GM13976 (cell line): ENCODE measurements at regions not wholly inside any gene's neighbourhood (a gene's known extent, or its start where the extent isn't known, plus 50 kb on each side); places are given as distances from the start of the nearest gene placed in this dataset.
"Not testable (repeated sequence)": the region's sequence is repeated elsewhere in the genome, so short reads cannot be mapped to it uniquely, and the experiment has no call there.

Experiments
- DNase-seq: peaks from one replicate; pipeline ENCODE4 v3.0.0; 2012; ENCODE audit warnings: low spot score
- CTCF ChIP-seq: IDR thresholded peaks from 2 replicates; pipeline ENCODE4 v1.5.1; 2012; ENCODE audit warnings: borderline replicate concordance, mild to moderate bottlenecking; ENCODE audit not compliant: insufficient read depth; ENCODE audit errors: extremely low read depth, missing control alignments, control extremely low read depth
- in situ Hi-C: fragments of 300-500 bp; cut with MboI; formaldehyde crosslinking; loops from one replicate; pipeline ENCODE4 v1.12.0; 2022; ENCODE audit warnings: low sequenced_read_pairs, mixed read lengths, inconsistent platforms; ENCODE audit not compliant: unreplicated experiment

GRCh38 chr4:103424853-103425252, 226.7 kb upstream of the CENPE start:
- no peak for DNase-seq
- TF ChIP-seq CTCF: no peak
- in situ Hi-C loops: no loop called here

GRCh38 chr4:103423261-103423660, 225.1 kb upstream of the CENPE start:
- in situ Hi-C loops: no loop called here
- no peak for TF ChIP-seq CTCF
- no peak for DNase-seq

GRCh38 chr4:103422467-103423219, 224.5 kb upstream of the CENPE start:
- in situ Hi-C loops: no loop called here
- TF ChIP-seq CTCF: no peak
- no peak for DNase-seq

GRCh38 chr4:103415801-103416200, 217.7 kb upstream of the CENPE start:
- TF ChIP-seq CTCF: no peak
- no peak for DNase-seq
- in situ Hi-C loops: no loop called here

- DNase-seq, in situ Hi-C loops: not testable (repeated sequence)
Observed at GRCh38 chr4:103412646-103413045, 214.5 kb upstream of the CENPE start.

GRCh38 chr4:103410386-103410785, 212.2 kb upstream of the CENPE start:
- in situ Hi-C loops: no loop called here
- TF ChIP-seq CTCF: no peak
- no peak for DNase-seq

- in situ Hi-C loops: no loop called here
- TF ChIP-seq CTCF: no peak
- no peak for DNase-seq
Observed at GRCh38 chr4:103405415-103405814, 207.3 kb upstream of the CENPE start.
